Inflammatory macrophage (primary cell): ENCODE measurements at regions not wholly inside any gene's neighbourhood (a gene's known extent, or its start where the extent isn't known, plus 50 kb on each side); places are given as distances from the start of the nearest gene placed in this dataset.

Experiments used
- DNase-seq, 2 donors: peaks; one replicate each; pipeline ENCODE4 v3.0.0-alpha.2; 2020 to 2022

DNA sequence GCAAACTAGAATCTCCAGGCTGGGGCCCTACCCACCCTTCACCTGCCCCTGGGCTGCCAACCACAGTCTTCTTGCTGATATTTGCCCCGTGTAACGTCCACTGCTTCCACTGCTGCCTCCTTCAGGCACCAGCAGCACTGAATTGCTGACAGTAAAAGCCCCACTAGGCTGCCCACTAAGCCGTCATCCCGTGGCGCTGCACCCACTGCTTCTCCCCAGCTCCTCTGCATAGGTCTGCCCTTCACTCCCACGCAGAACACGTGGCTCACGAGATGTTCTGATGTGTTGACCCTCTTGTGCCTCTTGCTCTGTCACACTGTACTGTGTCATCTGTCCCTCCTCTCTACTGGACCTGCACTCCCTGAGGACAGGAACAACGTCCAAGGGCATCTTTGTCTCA lies 86.3 kb upstream of the HIVEP1 start:
- no peak for DNase-seq

DNA sequence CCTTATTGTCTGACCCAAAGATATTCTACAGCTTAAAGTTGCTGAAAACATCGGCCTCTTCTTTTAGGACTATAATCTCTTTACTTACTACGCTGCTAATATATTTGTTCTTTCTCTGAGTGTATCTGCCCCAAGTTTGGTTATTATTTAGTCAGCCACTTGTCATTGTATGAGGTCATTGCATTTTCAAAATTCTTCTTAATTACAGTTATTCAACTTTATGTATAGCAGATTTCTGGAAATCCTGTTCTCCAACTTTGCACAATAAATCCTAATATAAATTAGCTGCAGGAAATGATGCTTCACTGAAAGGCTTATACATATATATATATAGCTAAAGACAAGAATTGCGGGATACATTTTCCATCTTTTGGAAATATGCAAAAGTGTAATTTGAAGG lies 88.5 kb upstream of the HIVEP1 start:
- DNase-seq, result no peak

DNA sequence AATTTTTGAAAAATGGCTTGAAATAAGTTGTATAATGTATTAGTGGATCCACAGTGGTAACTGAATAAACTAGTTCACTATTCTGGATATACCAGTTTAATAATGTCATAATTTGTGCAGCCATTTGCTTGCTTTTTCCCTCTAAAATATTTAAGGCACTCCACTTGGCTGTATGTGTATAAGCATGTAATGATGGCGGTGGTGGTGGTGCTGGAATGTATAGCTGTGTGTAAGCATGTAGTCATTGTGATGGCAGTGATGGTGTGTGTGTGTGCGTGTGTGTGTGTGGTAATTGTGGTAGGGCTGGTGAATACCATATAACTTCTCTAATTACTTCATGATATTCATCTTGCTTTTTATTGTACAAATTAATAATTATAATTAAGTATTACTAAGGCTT lies 89.2 kb upstream of the HIVEP1 start:
- peak in 1 of 2 donors; percentile 18 for DNase-seq

DNA sequence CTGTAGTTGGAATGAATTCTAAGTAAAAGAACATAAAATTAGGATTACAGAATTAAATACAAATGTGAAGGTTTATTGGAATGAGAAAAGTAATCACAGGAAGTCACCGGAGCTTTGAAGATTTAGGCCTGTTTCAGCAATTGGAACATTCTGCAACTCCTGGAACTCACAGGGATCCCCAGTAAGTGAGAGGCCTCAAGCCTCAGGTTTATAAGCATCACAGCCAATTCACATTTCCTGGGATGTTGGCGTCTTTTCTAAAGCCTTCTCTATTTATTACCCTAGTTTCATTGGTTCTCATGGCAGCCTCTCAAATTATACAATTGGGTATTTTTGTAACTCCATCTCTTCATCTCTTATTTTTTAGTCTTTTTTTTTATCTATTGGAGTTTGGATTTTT lies 90.4 kb upstream of the HIVEP1 start:
- no peak for DNase-seq

DNA sequence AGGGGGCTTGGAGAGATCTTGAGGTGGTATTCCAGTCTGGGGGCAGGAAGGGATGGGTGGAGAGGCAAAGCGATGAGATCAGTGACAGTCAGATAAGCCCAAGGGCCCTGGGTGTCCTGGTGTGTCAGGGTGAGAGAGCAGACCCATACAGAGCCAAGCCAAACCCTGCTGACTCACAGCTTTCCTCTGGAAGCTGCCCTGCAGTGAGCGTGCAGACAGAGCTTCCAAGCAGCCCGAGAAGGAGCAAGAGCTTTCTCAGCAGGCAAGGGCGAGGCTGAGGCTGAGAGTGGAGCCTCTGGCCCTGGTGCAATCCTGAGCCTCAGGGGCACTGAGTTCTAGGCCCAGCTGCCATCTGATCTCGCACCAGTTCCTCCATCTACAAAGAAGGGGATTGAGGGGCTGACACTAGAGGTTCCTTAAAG lies 91.1 kb upstream of the HIVEP1 start:
- no peak for DNase-seq

DNA sequence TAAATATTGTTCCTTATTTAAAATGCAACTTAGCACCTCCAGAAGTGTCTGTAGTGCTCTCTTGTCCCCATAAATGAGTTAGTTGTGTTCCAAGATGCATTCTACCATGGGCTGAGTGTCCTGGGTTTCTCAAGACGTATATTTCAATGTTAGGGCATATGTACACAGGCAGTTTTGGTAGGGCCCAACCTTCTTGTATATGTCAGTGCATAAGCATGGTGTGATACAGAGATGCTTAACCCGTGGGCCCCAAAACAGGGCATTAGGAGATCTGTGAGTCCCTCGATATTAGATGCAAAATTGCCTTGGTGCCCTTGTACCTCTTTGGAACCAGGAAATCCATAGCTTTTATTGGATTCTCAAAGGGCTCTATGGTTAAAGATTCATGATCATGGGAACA lies 91.5 kb upstream of the HIVEP1 start:
- DNase-seq, result no peak

DNA sequence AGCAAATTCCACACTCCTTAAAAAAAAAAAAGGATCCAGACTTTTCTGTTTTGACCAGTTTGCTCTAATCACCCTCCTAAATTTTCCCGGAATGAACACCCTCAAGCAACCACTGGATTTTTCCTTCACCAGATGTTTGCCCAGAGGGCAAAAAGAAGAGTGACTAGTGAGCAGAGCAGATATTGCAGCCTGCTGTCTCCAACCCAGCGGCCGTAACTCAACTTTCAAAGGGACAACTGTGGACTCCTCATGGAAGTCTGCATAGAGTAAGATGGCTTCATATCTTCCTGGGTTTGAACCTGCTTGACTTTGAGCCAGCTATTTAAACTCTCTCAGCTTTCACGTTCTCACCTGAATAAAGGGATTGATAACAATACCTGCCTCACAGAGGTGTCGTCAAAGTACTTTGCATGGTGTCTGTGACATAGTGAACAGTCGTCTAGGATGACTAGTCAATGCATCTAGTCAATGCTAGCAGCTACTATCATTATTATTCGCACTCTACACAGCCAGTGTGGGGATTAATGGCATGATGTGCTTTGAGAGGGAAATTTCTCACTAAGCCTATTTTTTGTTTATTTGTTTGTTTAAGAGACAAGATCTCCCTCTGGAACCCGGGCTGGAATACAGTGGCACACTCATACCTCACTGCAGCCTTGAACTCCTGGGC lies 92.2 kb upstream of the HIVEP1 start:
- DNase-seq, result no peak

DNA sequence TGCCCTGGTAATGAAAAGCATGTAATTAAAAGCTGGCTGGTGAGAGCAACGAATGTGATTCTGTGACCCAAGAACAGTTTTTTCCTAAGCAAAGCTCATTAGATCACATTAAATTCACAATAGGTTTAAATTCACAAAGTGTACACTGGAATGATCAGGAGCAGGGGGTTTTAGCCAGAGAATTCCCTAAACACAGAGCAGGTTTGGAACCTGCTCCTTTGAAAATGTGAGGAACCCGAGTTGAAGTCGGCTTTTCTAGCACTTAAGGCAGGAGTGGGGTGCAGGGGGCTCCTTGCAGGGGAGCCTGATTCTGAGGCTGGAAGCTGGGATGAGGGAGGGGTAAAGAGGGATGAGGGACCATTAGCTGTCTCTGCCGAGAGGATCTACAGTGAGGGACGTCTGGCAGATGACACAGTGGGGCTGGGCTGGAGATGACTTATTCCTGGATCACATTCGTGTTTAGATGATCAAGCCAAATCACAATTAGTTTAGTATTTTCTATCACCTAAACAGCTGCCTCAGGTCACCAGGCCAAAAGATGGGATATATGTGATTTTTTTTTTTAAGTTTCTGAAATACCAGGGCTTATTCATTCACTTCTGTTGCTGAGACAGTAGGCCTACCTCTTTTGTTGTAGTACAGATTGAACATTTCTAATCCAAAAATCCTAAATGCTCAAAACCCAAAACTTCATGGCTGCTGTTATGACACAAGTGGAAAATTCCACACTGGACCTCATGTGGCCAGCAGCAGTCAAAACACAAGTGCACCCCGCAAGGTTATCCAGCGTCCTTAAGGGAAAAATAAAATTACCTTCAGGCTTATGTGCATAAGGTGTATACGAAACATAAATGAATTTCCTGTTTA lies 93.1 kb upstream of the HIVEP1 start:
- no peak for DNase-seq

DNA sequence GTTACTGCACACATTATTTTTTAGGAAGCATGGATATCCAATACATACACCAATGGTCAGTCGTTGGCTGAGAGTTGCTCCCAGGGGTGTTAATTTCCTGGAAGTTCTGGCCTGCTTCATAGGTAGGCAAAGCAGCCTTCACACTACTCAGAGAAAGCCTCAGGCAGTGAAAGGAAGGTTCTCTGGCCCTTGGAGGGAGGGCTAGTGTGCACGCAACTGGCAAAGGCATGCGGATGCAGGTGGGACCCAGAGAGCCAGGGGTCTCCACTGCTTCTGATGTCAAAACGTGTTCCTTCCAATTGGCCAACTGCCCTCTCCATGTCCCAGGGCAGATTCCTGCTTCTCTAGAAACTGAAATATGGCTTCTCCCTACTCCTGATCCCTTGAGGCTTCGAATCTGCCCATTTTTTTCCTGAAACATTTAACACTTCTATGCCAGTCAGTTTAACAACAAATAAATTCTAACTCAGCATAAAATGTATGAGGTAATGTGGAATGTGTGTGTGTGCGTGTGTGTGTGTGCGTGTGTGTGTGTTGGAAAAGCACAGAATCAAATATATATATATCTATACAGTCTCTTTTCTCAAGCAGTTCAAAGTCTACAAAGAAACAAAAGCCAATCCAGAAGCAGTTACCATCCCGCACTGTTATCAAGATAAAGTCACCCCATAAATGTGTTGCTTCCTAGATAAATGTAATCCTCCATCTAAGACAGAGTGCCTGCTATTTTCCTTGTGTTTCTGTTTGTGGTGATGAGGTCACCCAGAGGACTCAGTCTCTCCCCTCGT lies 94.0 kb upstream of the HIVEP1 start:
- no peak for DNase-seq

DNA sequence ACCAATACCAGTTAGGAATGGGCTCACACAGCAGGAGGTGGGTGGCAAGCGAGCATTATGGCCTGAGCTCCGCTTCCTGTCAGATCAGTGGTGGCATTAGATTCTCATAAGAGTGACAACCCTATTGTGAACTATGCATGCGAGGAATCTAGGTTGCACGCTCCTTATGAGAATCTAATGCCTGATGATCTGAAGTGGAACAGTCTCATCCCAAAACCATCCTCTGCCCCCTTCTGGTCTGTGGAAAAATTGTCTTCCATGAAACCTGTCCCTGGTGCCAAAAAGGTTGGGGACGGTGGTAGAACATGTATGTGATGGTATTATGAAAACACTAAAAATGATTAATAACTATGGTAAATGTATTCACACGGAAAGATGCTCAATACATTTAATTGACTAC lies 99.7 kb upstream of the HIVEP1 start:
- peak; percentile 13 to 46 for DNase-seq

DNA sequence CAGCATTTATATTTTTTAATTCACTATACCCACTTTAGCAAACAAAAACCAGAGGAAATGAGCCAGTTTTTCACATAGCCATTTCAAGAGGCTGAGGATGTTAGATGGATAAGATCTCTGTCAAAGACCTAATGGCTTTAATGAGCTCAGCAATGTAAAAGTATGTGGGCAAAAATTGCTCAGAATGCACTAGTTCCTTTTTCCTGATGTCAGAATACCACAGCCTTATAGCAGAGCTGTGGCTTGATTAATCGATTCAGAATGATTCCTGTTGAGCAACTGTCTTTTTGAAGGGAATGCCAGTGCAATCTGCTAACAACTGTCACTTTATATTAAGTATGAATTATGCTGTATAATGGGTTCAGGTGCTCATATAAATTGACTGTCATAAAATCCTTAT lies 100.6 kb upstream of the HIVEP1 start:
- DNase-seq, result peak; percentile 33 to 39

DNA sequence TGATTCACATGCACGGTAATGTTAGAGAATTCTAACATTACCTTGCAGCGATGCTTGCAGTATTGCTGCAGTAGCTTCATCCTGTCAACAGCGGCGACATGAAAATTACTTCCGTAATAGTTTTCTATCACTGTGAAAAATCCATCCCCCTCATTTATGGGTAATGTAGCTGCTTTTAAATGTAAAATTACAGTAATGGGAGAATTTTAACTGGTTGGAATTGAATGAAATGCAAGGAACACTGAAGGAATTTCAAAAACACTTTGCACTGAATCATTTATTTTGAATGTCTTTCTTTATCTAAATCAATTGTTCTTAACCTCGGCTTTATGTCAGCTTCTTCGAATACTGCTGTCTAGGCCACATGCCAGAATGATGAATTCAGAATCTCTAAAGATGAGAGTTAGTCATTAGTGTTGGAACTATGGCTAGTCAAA lies 102.4 kb upstream of the HIVEP1 start:
- no peak for DNase-seq

DNA sequence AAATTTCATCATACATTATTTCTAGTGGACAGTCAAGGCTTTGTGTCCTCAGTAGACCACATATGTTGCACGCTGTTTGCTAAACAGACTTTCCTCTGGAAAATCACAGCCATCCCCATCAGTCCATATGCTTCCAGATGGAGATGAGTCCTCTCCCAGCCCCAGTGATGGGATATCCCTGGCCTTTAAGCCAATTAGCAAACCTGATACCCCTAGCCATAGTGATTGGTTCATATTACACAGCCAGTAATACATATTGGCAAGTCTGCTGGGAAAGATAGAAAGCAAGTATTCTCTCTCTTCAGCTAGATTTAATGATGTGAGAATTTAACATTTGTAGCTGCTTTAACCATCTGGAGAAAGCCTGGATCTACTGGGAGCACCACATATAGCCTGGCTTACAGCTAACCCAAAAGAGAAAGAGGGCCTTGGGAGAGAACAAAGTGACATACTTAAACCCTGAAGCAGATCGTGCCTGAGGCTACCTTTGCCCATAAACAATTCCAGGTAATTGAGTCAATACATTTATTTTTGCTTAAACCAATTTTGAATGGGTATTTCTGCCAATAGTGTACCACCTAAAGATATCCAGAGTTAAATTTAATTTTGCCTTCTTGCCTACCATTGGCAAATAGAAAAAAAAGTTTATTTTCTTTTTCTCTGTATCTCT lies 103.5 kb upstream of the HIVEP1 start:
- no peak for DNase-seq

DNA sequence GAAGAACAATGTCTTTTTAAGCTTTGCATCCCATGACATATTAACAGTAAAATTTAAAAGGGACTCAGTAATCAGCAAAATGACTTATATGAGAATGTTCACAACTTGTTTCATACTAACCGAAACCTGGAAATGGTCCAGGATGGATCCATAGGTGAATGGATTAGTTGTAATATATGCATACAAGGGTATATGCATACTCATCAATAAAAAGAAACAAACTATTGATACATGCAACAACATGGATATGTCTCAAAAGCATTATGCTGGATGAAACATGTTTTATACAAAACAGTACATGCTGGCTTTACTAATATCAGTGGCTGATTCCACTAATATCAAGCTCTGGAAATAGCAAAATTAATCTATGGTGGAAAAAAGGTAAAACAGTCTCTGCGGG lies 108.5 kb upstream of the HIVEP1 start:
- DNase-seq, result no peak

DNA sequence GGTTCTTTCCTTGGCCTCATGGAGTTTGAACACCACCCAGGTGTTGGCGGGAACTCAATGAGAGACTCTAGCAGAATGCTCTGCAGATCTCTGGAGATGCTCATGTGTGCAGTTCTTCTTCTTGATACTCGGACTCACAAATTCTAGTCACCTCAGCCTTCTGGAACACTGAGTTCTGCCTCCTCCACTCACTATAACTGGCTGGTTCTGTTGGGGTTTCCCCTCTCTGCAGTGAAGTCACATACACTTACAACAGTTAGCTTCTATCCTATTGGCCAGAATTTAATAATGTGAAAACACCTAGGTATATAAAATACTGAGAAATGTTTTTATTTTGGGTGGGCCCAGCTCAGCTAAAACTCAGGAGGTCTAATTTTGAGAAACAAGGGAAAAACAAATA lies 109.6 kb upstream of the HIVEP1 start:
- no peak for DNase-seq

DNA sequence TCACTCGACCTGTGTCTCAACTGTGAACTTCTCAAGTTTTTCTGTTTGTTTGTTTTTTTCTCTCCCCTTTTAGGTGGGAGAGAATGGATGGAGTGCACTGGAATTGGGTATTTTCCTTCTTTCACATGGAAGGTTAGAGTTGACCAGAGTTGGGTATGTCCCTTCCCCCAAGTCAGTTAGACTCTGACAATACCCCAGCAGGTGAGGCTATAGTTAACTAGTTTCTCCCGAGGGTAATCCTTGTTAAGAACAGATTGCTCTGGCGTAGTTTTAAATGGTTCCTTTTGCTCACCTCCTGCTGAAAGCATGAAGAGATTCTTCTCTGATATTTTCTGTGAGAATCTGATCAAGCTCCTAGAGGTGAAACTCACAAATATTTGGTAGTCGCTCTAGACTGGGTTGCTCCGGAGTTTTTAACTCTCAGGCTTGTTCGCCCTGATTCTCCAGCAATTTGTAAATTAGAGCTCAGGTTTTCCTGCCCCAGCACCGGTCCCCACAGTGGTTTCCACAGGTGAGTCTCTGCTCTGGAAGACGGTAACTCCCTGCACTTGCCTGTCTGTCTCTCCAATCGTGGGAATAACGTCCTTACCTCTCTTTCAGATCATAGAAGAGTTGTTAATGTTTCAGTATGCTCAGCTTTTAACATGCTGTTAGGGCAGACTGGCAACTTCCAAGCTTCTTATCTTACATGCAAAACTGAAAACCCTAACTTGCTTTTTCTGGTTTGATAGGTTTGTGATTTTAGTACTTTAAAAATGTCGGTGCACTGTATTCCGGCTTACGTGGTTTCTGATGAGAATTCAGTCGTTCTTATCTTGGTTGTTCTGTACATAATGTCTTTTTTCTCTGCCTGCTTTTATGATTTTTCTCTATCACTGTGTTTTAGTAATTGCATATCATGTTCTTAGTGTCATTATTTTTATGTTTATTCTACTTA lies 111.2 kb upstream of the HIVEP1 start:
- no peak for DNase-seq

DNA sequence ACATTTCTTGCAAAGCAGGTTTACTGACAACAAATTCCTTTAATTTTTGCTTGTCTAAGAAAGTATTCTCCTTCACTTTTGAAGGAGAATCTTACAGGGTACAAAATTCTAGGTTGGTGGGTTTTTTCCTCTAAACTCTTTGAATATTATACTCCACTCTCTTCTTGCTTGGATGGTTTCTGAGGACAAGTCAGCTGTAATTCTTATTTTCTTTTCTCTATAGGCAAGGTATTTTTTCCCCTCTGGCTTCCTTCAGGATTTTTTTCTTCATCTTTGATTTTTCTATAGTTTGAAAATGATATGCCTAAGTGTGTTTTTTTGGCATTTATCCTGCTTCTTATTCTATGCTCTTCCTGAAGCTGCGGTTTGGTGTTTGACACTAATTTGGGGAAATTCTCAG lies 112.5 kb upstream of the HIVEP1 start:
- no peak for DNase-seq

DNA sequence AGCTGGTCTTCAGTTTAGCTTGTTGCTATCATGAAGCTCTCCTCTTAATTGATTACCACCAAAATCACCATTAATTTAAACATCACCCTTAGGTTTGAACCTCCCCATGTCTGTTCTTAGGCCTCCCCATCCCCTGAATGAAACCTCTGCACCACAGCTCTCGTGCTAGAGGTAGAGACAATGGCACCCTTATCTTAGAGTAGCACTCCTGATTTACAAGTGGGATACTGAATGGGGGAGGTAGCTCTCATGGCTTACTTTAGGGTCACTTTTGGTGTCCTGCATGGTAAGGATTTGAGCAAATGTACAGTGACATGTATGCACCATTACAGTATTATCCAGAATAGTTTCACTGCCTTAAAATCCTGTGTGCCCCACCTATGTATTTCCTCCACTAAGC lies 115.6 kb upstream of the ADTRP start:
- DNase-seq, result no peak

DNA sequence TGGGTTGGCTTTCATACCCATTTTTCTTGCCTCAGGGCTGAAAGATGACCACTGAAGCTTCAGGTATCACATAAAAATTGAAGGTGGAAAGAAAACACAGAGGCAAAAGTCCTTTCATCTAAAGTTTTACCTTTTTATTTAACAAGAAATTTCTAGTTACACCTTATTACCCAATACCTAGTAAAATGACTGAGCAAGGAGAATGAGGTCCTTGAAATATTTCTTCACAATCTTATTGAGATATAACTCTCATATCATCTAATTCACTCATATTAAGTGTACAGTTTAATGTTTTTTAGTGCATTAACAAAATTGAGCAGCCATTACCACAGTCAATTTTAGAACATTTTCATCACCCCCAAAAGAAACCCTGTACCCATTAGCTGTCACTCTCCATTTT lies 112.9 kb upstream of the ADTRP start:
- no peak for DNase-seq

DNA sequence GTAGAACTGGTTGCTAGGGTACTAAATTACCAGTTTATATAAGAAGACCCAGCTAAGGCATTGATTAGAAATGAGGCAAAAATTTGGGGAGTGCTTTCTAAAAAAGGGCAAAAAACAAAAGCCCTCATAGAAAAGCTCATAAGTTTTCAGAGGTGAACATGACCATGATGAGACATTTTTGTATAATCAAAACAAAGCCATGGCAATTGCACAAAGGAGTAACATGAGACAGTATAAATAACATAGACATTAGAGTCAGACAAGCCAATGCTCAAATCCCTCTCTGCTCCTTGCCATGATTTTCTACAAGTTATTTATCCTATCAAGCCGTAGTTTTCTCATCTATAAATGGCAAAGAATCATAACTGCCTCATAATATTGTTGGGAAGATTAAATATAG lies 112.2 kb upstream of the ADTRP start:
- DNase-seq, result no peak

DNA sequence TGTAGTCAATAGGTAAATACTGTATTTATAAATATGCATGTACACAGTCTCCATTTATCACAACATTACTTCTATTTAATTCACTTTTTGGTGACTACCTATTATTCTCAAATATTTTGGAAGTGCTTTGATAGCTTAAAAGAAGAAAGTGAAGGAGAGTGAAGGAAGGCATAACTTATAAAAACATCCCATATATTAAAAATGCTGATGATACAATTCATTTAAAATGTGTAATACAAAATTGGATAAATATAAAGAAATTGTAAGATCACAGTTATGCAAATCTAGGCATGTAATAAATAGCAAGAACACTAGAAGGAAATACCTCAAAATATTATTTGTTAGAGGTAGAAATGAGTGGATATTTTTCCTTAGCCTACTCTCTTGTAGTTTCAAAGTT lies 111.6 kb upstream of the ADTRP start:
- DNase-seq, result no peak

DNA sequence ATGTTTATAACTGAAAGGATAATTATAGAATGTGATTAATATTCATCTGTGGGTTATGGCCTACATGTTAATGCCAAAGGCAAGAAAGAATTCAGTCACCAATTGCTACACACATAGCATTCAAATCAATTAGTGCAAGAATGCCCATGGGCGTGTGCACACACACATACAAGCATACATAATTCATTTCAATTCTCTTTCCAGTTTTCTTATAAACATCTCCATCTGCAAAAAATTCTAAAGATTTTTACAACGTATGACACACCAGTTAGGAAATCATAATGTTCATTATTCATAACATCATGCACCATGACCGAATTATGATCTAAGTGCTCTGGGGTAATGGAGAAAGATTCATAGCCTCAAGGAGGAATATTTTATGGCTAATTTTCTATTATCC lies 111.0 kb upstream of the ADTRP start:
- no peak for DNase-seq
